GM21390 (cell line): ENCODE measurements at regions not wholly inside any gene's neighbourhood (a gene's known extent, or its start where the extent isn't known, plus 50 kb on each side); places are given as distances from the start of the nearest gene placed in this dataset.
"Not testable (repeated sequence)": the region's sequence is repeated elsewhere in the genome, so short reads cannot be mapped to it uniquely, and the experiment has no call there.

ENCODE experiments used
- ATAC-seq: cut with Tn5 transposase; IDR thresholded peaks from one replicate; pipeline ENCODE4 v1.9.1; 2021; ENCODE audit not compliant: unreplicated experiment

GRCh38 chr14:98926146-98926545 lies 345.9 kb downstream of the BCL11B start:
- ATAC-seq = no peak

- ATAC-seq = no peak
Observed at GRCh38 chr14:98926801-98927200, 345.2 kb downstream of the BCL11B start.

GRCh38 chr14:98927986-98928385 lies 344.0 kb downstream of the BCL11B start:
- no peak for ATAC-seq

- no peak for ATAC-seq
Observed at GRCh38 chr14:98928418-98928817, 343.6 kb downstream of the BCL11B start.

- no peak for ATAC-seq
Observed at GRCh38 chr14:98931126-98931525, 340.9 kb downstream of the BCL11B start.

DNA sequence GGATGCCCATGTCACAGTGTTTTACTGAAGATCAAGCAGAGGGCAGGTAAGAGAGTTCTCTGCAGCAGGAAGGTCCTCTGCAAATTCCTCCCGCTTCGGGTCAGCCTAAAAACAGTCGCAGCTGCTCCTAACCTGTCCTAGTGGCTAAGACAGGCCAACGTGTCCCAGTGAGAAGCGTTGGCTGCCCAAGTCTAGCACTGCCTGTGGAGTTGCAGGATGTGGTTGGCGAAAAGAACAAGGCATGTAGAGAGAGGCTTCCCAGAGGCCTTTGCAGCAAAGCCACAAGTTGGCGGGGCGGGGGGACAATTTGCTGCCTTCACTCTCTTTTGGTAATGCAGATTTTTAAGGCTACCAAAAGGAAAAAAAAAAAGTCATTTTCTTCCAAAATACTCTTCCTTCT lies 340.1 kb downstream of the BCL11B start:
- ATAC-seq = no peak

GRCh38 chr14:98932431-98933325 lies 339.3 kb downstream of the BCL11B start:
- no peak for ATAC-seq

DNA sequence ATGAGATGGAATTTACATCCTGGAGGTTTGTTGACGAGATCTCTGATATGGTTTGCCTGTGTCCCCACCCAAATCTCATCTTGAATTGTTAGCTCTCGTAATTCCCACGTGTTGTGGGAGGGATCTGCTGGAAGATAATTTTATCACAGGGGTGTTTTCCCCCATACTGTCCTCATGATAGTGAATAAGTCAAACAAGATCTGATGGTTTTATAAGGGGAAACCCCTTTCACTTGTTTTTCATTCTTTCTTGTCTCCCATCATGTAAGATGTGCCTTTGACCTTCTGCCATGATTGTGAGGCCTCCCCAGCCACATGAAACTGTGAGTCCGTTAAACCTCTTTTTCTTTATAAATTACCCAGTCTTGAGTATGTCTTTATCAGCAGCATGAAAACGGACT lies 337.4 kb downstream of the BCL11B start:
- ATAC-seq = not testable (repeated sequence)

- ATAC-seq = no peak
Observed at GRCh38 chr14:98935921-98936320, 336.1 kb downstream of the BCL11B start.

DNA sequence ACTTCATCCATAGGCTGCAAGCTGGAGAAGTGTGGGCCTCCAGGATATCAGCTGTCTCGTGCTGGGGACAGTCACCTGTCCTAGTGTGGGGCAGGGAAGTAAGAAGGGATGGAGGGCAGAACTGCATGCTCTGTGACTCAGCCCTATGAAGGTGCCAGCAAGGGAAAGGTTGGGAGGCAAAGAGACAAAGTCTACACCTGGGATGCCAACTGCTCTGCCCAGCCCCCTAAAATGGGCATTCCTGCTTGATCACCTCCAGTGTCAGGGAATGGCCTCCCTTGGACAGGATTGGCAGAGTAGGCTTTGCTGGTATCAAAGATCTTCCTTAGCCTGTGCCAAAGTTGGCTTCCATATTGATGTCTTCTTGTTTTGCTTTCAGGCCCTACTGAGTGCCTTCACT lies 335.0 kb downstream of the BCL11B start:
- no peak for ATAC-seq

DNA sequence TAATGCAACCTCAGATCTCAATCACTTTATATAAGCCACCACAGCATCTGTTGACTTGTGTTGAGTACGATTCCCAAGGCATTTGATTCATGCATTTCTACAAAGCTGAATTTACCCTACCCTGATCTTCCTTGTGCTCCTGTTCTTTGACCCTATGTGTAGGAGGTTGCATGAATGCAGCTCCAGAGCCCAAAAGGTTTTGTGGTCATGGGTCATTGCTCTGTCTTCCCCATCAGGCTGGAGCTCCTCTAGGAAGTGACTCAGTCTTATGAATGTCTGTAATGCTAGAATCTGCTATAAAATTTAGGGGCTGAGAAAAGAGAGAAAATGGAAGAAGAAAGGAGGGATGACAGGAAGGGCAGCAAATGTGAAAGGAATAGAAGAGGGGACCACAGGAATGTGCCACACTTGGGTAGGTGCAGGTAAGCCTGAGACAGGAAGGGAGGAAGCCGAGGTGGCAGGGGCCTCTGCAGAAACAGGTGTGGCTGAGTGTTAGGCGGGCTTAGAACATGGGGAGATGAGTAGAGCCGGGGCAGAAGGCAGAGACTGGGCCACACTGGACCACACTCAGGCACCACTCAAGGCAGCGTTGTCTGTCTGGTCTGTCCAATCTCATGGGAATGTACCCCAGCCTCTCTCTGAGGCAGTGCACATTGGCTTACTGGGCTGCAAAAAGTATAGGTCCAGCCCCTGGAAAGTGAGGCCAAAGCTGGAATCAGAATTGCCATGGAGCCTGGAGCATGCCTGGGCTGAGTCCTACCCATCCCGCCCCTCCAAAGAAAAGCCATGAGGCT lies 334.1 kb downstream of the BCL11B start:
- no peak for ATAC-seq

- ATAC-seq = no peak
Observed at GRCh38 chr14:98940693-98941437, 331.1 kb downstream of the BCL11B start.

- ATAC-seq = no peak
Observed at GRCh38 chr14:98941481-98941880, 330.5 kb downstream of the BCL11B start.

GRCh38 chr14:98943907-98944306 lies 328.1 kb downstream of the BCL11B start:
- no peak for ATAC-seq

DNA sequence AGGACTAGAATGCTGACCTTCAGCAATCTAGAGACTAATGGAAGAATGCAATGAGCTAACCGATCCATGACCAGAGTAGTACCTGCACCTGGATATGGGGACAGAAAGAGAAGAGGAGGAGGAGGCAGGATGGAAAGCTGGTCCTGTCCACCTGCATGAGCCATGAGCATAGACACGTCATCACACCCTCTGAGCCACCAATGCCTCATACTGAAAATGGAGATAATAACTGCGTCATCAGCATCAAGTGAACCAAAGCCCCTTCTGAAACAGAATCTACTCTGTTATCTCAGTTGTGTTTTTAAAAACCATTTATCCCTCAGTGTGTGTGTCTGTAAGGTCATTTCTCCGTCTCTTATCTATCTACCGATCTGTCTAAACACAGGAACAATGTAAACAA lies 327.0 kb downstream of the BCL11B start:
- ATAC-seq = no peak

GRCh38 chr14:98945611-98946570 lies 326.1 kb downstream of the BCL11B start:
- no peak for ATAC-seq

DNA sequence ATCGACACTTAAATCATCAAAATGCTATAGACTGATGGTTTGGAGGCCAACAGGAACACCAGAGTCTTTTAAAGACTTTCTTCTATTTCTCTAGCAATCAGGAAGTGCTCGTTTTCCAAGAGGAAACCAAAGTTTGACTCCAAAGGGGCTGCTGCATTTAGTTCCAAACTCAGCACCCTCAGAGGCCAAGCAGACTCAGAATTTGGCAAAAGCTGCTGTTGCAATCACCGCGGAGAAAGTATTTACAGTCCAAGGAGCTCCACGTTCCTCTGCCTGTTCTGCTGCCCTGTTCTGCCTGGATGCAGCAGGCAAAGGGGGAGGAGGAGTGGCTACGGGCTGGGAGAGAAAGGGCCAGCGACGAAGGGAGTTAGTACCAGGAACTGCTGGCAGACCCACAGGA lies 325.1 kb downstream of the BCL11B start:
- no peak for ATAC-seq

- no peak for ATAC-seq
Observed at GRCh38 chr14:98947911-98948595, 323.9 kb downstream of the BCL11B start.

- no peak for ATAC-seq
Observed at GRCh38 chr14:98949051-98949450, 322.9 kb downstream of the BCL11B start.
